ENCODE measurements at regions not wholly inside any gene's neighbourhood (a gene's known extent, or its start where the extent isn't known, plus 50 kb on each side); places are given as distances from the start of the nearest gene placed in this dataset.
"Not testable (repeated sequence)": the region's sequence is repeated elsewhere in the genome, so short reads cannot be mapped to it uniquely, and the experiment has no call there.

- Histone ChIP-seq H3K27ac (no peak overlapping the region), H3K27me3 (no peaks in the 10 kb centered on the region), H3K4me3 (no peak overlapping the region), H3K9me3 (no peaks in the 10 kb centered on the region), H3K4me1 (no peaks in the 10 kb centered on the region), H3K36me3 (no peaks in the 10 kb centered on the region)
- intact Hi-C loops (cut with DNase I; ENCODE audit: low total_unique reads), result no loop called here
- ATAC-seq (no peak), DNase-seq (no peak)
- in situ Hi-C loops (cut with MboI; ENCODE audit: low sequenced_read_pairs in 4 of 4), result no loop called here
- TF ChIP-seq CTCF (IDR thresholded peaks at IDR 0.05 in 4 of 5, conservative IDR thresholded peaks at IDR 0.05 in 1 of 5), result no peak
- no peak for TF ChIP-seq POLR2A (IDR thresholded peaks at IDR 0.05)
Measured at GRCh38 chr1:90296327-90296726, 301.4 kb downstream of the ZNF326 start.

- ATAC-seq, result no peak
- H3K27ac ChIP-seq, result no peak overlapping the region
- H3K4me1 ChIP-seq, result no peaks in the 10 kb centered on the region
- intact Hi-C loops (cut with DNase I; ENCODE audit: low total_unique reads), result no loop called here
- H3K9me3 ChIP-seq, result no peaks in the 10 kb centered on the region
- H3K36me3 ChIP-seq, result no peaks in the 10 kb centered on the region
- H3K27me3 ChIP-seq, result no peaks in the 10 kb centered on the region
- H3K4me3 ChIP-seq, result no peak overlapping the region
- in situ Hi-C loops (cut with MboI; ENCODE audit: low sequenced_read_pairs in 4 of 4), result no loop called here
- no peak for DNase-seq
- TF ChIP-seq CTCF (IDR thresholded peaks at IDR 0.05 in 4 of 5, conservative IDR thresholded peaks at IDR 0.05 in 1 of 5), result no peak
- no peak for TF ChIP-seq POLR2A (IDR thresholded peaks at IDR 0.05)
Measured at GRCh38 chr1:90295534-90295933, 300.6 kb downstream of the ZNF326 start.

GRCh38 chr1:90291431-90292216 lies 296.7 kb downstream of the ZNF326 start:
- H3K9me3 ChIP-seq, result no peaks in the 10 kb centered on the region
- H3K27me3 ChIP-seq, result no peaks in the 10 kb centered on the region
- no peaks in the 10 kb centered on the region for H3K4me1 ChIP-seq
- H3K4me3 ChIP-seq, result no peak overlapping the region
- no peaks in the 10 kb centered on the region for H3K36me3 ChIP-seq
- intact Hi-C loops (cut with DNase I; ENCODE audit: low total_unique reads), result no loop called here
- DNase-seq, result no peak
- H3K27ac ChIP-seq, result no peak overlapping the region
- TF ChIP-seq CTCF (IDR thresholded peaks at IDR 0.05 in 4 of 5, conservative IDR thresholded peaks at IDR 0.05 in 1 of 5) (no peak), POLR2A (IDR thresholded peaks at IDR 0.05) (no peak)
- in situ Hi-C loops (cut with MboI; ENCODE audit: low sequenced_read_pairs in 4 of 4), result no loop called here
- no peak for ATAC-seq

- Histone ChIP-seq H3K4me3 (no peak overlapping the region), H3K9me3 (no peaks in the 10 kb centered on the region), H3K36me3 (no peaks in the 10 kb centered on the region), H3K27me3 (no peaks in the 10 kb centered on the region), H3K4me1 (no peaks in the 10 kb centered on the region), H3K27ac (no peak overlapping the region)
- no peak for DNase-seq
- TF ChIP-seq POLR2A (IDR thresholded peaks at IDR 0.05), result no peak
- intact Hi-C loops (cut with DNase I; ENCODE audit: low total_unique reads), result no loop called here
- in situ Hi-C loops (cut with MboI; ENCODE audit: low sequenced_read_pairs in 4 of 4), result no loop called here
- ATAC-seq, result no peak
Measured at GRCh38 chr1:90282811-90283210, 287.9 kb downstream of the ZNF326 start.

GRCh38 chr1:90281886-90282285 lies 287.0 kb downstream of the ZNF326 start:
- ATAC-seq; in situ Hi-C loops (cut with MboI; ENCODE audit: low sequenced_read_pairs in 4 of 4); H3K27me3 ChIP-seq; H3K4me1 ChIP-seq; intact Hi-C loops (cut with DNase I; ENCODE audit: low total_unique reads); H3K27ac ChIP-seq; H3K36me3 ChIP-seq; H3K4me3 ChIP-seq; H3K9me3 ChIP-seq; DNase-seq: not testable (repeated sequence)

GRCh38 chr1:90277270-90277669 lies 282.4 kb downstream of the ZNF326 start:
- no peak overlapping the region for H3K4me3 ChIP-seq
- in situ Hi-C loops (cut with MboI; ENCODE audit: low sequenced_read_pairs in 4 of 4) (no loop called here), intact Hi-C loops (cut with DNase I; ENCODE audit: low total_unique reads) (no loop called here)
- no peaks in the 10 kb centered on the region for H3K9me3 ChIP-seq
- DNase-seq (no peak), ATAC-seq (no peak)
- H3K4me1 ChIP-seq, result no peaks in the 10 kb centered on the region
- TF ChIP-seq CTCF (IDR thresholded peaks at IDR 0.05 in 4 of 5, conservative IDR thresholded peaks at IDR 0.05 in 1 of 5), result no peak
- no peak for TF ChIP-seq POLR2A (IDR thresholded peaks at IDR 0.05)
- H3K27me3 ChIP-seq, result no peaks in the 10 kb centered on the region
- H3K36me3 ChIP-seq, result no peaks in the 10 kb centered on the region
- no peak overlapping the region for H3K27ac ChIP-seq
